Adrenal gland (tissue), 9 donors: ENCODE measurements at regions not wholly inside any gene's neighbourhood (a gene's known extent, or its start where the extent isn't known, plus 50 kb on each side); places are given as distances from the start of the nearest gene placed in this dataset.

ENCODE experiments used
- DNase-seq, 7 donors: peaks; one replicate each; pipeline ENCODE4 v3.0.0-alpha.2; 2019 to 2020
- H3K27ac ChIP-seq, 5 donors: fragments of 200-600 bp; sonication (generic) in 4 of 5; 1 replicate in 3 of 5; 2 replicates in 2 of 5; pipeline versions ENCODE4 v1.5.1 to v1.8.0; 2016 to 2020; ENCODE audit warnings: mild to moderate bottlenecking in 1 of 5
- H3K27me3 ChIP-seq: fragments of 200-600 bp; 2 replicates; pipeline ENCODE4 v1.8.0; 2021
- H3K36me3 ChIP-seq, 2 donors: fragments of 200-600 bp; replicated peaks in 1 of 2; 1 replicate in 1 of 2; 2 replicates in 1 of 2; pipeline versions ENCODE4 v1.5.1 to v1.8.0; 2018 to 2022
- H3K4me1 ChIP-seq, 2 donors: fragments of 200-600 bp; replicated peaks in 1 of 2; 1 replicate in 1 of 2; 2 replicates in 1 of 2; pipeline versions ENCODE4 v1.5.1 to v1.8.0; 2018 to 2021
- H3K4me3 ChIP-seq, 4 donors: fragments of 200-600 bp; sonication (generic) in 3 of 4; one replicate each; pipeline ENCODE4 v1.5.1; 2016 to 2018
- H3K9me3 ChIP-seq, 3 donors: fragments of 200-600 bp; sonication (generic) in 1 of 3; replicated peaks in 1 of 3; 1 replicate in 2 of 3; 2 replicates in 1 of 3; pipeline versions ENCODE4 v1.5.1 to v1.8.0; 2016 to 2021
- CTCF ChIP-seq, 6 experiments: fragments of 450-650 bp in 4 of 6; fragments of 200-600 bp in 2 of 6; sonication (generic) in 1 of 6; IDR thresholded peaks; 1 replicate in 5 of 6; 2 replicates in 1 of 6; pipeline versions ENCODE4 v1.5.1 to v1.8.0; 2016 to 2021; ENCODE audit warnings: antibody characterized with exemption in 6 of 6, mild to moderate bottlenecking in 2 of 6, moderate library complexity in 1 of 6
- POLR2A ChIP-seq, 2 donors: fragments of 450-650 bp; IDR thresholded peaks; one replicate each; pipeline ENCODE4 v1.6.1; 2017; ENCODE audit warnings: antibody characterized with exemption in 2 of 2, mild to moderate bottlenecking in 2 of 2, moderate library complexity in 1 of 2
- WGBS, 4 donors: extraction: QIAGEN DNeasy Blood & Tissue Kit in 2 of 4; methylation state at CpG; one replicate each; pipeline versions ENCODE4 v1.1.5 to v1.1.7; 2013 to 2017; 5-methylcytosine and 5-hydroxymethylcytosine counted together
- intact Hi-C, 2 donors: fragments of 100-400 bp; cut with DNase I; formaldehyde crosslinking; loops; one replicate each; pipeline versions ENCODE4 v1.14.1 to v1.15.0; 2022 to 2023
- donor health status: healthy with polysubstance abuse.
- donor health status: Bipolar disorder and iron deficiency.
- donor health status: DM: yes; HTN: yes; CAD: no.
- donor health status: DM: no; HTN: no; CAD: no.
- donor health status: DM: no; HTN: no; CAD: no.

DNA sequence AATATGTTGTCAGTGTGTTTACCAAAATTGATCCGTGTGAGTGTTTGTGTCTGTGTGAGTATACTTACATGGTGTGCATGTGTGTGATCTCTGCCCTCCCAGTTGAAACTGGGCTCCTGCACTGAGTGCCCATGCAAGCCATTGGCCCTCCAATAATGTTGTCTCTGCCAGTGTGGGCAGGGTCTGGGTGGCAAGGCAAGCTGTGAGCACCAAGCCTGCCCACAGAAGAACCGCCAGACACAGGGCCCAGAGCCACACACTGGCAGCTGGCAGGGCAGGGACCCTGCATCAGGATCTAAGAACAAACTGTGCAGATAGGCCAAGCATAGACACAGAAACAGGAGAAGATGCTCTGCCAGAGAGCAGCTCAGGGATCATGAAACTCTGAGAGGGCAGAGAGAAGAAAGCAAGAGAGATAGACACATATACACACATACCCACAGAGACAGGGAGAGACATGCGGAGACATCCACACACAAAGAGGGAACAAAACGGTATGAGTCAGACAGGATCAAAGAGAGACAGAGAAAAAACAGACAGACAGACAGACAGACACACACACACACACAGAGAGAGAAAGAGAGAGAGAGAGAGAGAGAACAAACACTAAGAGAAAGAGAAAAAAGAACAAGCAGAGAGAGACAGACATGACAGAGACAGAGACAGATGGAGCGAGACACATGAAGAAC, 555.0 kb downstream of the MID1IP1 start:
- no peak overlapping the region for H3K4me3 ChIP-seq
- intact Hi-C loops, result no loop called here
- no peaks in the 10 kb centered on the region for H3K4me1 ChIP-seq
- no peak for DNase-seq
- H3K27me3 ChIP-seq, result peaks cover 16% of the 10 kb centered on the region
- no peaks in the 10 kb centered on the region for H3K36me3 ChIP-seq
- H3K9me3 ChIP-seq, result no peaks in the 10 kb centered on the region
- WGBS, 4 donors, result 63 to 88% (median 78%) methylated on average over 4 to 5 of the region's 5 CpGs
- H3K27ac ChIP-seq, result no peak overlapping the region
- TF ChIP-seq POLR2A (IDR thresholded peaks at IDR 0.05), result no peak
- TF ChIP-seq CTCF (IDR thresholded peaks at IDR 0.05), result no peak

DNA sequence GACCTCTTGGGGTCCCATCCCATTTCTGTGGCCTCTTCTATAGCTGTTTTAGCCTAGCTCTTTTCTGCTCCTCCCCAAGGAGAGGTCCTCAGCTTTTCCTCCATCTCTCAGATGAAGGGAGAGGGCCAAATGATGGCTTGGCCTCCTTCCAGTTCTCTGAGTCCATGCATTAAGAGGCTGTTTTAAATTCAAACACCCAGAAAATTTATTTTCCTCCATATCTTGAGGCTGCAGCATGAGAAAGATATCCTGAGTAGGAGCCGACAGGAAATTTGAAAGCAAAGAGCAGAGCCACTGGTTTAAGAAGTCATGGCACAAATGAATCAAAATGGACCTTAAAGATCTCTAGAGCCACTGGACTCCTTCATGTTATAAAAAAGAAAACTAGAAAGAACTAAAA, 558.8 kb downstream of the MID1IP1 start:
- no peaks in the 10 kb centered on the region for H3K4me1 ChIP-seq
- no peak for TF ChIP-seq CTCF (IDR thresholded peaks at IDR 0.05)
- TF ChIP-seq POLR2A (IDR thresholded peaks at IDR 0.05), result no peak
- no peak overlapping the region for H3K4me3 ChIP-seq
- H3K9me3 ChIP-seq, result no peaks in the 10 kb centered on the region
- no peaks in the 10 kb centered on the region for H3K36me3 ChIP-seq
- H3K27me3 ChIP-seq, result peaks cover 15% of the 10 kb centered on the region
- DNase-seq, result no peak
- no peak overlapping the region for H3K27ac ChIP-seq
- intact Hi-C loops, result no loop called here
- WGBS, 4 donors, result 67 to 81% (median 70%) methylated on average over 1 of the region's 1 CpG

DNA sequence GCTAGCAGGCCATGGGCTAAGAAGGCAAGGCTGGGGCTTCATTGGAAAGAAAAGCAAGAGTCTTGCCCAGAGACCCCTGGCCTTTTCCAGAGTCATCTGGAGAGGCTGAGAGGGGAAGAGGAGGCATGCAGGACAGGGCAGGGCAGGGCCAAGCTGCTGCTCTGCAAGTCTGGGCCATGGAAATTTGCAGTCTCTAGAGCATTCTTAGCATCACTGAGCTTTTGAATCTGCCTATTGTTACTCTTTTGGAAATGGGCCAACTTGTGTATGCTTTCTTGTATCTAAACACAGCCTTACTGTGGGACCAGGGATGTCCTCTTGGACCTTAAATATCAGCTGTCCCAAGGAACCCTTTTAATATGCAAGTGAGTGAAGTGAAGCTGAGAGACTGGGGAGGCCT, 560.5 kb downstream of the MID1IP1 start:
- Histone ChIP-seq H3K4me1 (no peaks in the 10 kb centered on the region), H3K9me3 (no peaks in the 10 kb centered on the region), H3K36me3 (no peaks in the 10 kb centered on the region), H3K4me3 (no peak overlapping the region), H3K27me3 (peaks cover 15% of the 10 kb centered on the region), H3K27ac (no peak overlapping the region)
- TF ChIP-seq POLR2A (IDR thresholded peaks at IDR 0.05) (no peak), CTCF (IDR thresholded peaks at IDR 0.05) (no peak)
- DNase-seq, result no peak
- intact Hi-C loops, result no loop called here

DNA sequence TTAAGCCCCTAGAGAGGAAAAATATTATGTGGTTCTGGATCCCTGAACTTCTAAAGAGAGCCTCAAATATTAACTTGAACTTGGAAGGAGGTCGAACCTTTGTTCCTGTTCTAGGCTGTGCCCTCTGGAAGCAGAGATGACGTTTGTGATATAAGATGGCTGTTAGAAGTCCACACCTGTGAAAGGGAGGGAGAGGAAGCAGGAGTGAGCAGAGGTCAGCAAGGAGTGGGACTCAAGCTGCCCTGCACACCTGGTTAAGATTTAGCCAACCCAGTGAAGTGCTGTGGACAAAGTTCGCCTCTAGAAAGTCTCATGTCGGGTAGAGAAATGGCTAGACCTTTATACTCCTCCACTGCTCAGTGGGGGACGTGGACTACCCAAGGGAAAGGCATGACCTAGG, 566.2 kb downstream of the MID1IP1 start:
- H3K4me3 ChIP-seq, result no peak overlapping the region
- no peaks in the 10 kb centered on the region for H3K4me1 ChIP-seq
- H3K27me3 ChIP-seq, result peaks cover 5% of the 10 kb centered on the region
- TF ChIP-seq CTCF (IDR thresholded peaks at IDR 0.05) (no peak), POLR2A (IDR thresholded peaks at IDR 0.05) (no peak)
- DNase-seq, result no peak
- WGBS, 4 donors, result 57 to 88% (median 67%) methylated on average over 5 of the region's 5 CpGs
- intact Hi-C loops, result no loop called here
- H3K27ac ChIP-seq, result no peak overlapping the region
- no peaks in the 10 kb centered on the region for H3K36me3 ChIP-seq
- H3K9me3 ChIP-seq, result no peaks in the 10 kb centered on the region
